GM21423 (cell line): ENCODE measurements at regions not wholly inside any gene's neighbourhood (a gene's known extent, or its start where the extent isn't known, plus 50 kb on each side); places are given as distances from the start of the nearest gene placed in this dataset.

Experiments
- ATAC-seq: cut with Tn5 transposase; IDR thresholded peaks from one replicate; pipeline ENCODE4 v1.9.1; 2021; ENCODE audit warnings: mild to moderate bottlenecking, moderate library complexity; ENCODE audit not compliant: unreplicated experiment

DNA sequence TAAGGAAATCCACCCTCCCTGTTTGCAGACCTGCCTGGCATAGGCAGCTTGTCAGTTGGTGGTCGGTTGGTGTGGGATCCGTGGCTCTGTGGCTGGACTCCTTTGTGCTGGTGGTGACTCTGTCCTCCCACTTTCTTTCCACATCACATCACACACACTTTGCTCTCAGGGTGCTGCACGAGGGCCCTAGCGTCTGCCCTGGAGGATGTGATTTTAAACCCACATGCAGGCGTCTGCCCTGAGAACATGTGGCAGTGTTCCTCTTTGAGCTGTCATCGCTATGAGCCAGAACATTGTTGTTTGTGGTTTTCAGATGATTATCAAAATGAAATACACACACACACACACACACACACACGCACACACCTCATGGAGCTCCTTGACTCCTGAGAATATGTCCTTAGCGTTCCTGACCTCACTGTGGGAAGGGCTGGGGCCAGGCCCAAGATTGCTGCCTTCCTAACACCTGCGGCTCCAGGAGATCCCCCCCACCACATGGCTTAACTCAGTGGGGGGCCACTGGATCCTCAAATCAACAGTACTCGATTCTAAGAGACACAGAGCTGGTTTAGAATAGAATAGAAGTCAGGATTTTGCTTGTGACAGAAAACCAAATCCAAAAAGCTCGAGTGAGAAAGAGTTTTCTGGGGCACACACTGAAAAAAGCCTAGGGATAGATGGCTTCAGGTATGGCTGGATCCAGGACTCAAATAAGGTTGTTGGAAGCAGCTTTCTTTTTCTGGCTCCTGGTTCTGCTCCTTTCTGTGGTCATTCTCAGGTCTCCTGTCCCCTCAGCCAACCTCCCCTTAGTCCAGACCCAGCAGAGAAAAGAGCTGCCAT, 54.8 kb downstream of the RTP5 start:
- ATAC-seq = no peak

DNA sequence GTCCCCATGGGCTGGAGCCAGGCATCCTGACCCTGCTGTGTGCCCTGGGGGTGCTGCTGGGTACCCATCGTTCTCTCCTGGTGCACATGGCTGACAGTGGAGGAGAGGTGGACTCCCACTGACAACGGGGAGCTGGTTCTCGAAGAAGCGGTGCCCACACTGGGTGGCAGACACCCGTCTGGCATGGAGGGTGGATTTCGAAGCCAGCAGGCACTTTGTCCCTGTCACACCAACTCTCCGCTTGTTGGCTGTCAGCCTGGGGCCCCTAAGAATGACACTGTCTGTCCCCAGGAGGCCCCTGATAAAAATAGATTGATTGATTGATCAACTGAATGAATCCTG, 55.4 kb downstream of the RTP5 start:
- no peak for ATAC-seq

DNA sequence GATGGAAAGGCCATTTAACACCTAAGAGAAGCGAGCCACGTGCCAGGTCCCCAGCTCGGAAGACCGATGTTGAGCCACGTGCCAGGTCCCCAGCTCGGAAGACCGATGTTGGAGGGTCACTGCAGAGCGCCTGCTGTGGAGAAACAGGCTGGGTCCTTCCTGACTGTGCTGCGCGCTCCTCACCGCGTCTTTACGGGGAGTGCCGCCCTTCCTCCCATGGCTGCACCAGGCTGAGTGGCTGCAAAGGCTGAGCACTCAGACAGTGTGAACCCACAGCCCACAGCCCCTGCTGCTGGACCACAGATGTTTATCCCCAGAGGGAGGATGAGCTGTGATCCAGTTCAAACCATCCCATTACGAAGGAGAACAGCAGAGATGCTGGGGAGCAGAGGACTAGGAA, 55.7 kb downstream of the RTP5 start:
- no peak for ATAC-seq

DNA sequence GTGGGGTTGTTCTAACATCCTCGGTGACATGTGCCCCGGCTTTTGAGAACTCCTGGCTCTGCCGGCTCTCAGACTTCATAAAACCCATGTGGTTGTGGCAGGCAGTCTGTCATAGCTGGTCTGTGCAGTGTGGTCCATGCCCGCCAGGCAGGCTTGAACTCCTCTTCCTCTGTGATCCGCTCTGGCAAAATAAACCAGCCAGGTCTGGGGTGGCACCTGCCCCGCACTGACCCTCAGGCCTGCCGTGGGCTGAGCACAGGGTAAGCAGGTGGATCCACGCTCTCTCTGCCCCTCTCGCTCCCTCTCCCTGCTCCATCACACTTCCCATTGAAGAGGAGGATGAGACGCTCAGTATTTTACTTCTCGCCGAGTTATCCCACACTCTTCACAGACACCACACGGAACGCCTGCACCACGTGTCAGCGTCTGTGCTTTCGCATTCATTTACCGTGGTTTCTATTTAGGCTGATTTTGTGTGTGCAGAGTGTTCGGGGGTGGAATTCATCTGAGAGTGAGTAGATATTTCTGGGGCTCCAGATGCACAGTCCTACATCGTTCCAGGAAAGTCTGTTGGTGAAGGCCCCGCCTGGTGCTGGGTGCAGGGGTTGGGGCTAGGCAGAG, 56.4 kb downstream of the RTP5 start:
- ATAC-seq = no peak

DNA sequence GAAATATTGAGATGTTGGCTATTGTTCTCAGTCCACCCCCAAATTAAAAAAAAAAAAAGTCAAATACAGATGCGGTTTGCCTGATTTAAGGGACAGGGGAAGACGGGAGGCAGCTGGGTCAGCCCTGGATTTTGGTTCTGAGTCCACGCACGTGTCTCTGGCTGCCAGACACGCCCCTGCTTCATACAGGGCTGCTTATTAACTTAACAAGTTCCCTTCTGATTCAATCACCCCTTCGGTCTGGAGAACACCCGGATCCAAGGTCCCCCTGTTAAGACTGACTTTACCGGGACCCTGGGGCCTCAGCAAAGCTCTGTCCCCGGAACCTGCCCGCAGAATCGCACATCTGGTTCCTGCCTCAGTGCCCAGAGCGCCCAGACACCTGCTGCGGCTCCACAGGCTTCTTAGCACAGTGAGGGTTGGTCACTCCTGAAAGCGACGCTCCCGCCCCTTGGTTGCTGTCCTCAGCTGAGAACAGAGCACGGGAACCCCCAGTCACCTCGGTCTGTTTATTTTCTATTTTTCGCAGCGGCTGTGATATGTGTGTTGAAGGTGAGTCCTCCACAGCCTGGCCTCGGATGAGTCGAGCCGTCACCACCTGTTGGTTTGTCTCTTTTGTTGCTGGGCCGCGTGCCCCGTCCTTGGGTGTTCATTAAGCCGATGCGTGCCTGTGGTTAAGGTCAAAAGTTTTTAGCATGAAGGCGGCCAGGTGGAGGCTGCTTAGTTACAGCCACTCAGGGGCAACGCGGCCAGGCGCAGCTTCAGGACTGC, 57.2 kb downstream of the RTP5 start:
- no peak for ATAC-seq

DNA sequence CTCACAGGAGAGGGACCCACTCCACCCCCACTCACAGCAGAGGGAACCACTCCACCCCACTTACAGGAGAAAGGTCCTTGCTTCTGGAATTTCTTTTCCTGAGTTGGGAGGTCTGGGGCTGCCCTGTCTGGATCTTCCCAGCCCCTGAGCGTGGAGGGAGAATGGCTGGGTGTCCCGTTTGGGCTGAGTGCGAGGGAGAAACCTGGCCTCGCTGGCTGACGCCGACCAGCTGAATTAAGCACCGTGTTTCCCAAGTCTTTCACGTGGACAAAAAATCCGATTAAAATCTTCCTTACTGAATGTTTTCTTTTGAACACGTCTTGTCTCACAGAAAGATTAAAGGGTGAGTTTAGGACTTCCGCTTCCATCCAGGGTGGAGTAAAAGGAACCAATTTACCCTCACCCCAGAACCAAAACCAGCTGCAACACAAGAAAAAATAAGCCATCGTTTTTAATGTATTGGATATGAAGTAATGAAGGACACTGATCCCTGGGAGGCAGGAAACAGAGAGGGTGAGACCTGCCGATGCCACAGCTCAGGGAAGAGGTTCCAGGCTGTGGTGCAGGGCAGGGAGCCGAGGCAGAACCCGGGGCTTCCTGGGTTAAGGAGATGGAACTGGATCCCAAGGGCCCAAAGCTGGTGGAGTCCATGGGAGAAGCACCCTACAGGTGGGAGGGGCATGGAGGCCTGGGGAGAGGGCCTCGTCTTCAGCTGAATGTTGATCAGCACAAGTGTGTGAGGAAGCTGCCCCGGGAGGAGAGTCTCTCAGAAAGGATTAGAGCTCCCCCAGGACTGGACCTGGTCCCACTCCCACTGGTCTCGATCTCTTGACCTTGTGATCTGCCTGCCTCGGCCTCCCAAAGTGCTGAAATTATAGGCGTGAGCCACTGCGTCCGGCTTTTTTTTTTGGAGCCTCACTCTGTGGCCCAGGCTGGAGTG, 60.3 kb downstream of the RTP5 start:
- ATAC-seq = no peak

DNA sequence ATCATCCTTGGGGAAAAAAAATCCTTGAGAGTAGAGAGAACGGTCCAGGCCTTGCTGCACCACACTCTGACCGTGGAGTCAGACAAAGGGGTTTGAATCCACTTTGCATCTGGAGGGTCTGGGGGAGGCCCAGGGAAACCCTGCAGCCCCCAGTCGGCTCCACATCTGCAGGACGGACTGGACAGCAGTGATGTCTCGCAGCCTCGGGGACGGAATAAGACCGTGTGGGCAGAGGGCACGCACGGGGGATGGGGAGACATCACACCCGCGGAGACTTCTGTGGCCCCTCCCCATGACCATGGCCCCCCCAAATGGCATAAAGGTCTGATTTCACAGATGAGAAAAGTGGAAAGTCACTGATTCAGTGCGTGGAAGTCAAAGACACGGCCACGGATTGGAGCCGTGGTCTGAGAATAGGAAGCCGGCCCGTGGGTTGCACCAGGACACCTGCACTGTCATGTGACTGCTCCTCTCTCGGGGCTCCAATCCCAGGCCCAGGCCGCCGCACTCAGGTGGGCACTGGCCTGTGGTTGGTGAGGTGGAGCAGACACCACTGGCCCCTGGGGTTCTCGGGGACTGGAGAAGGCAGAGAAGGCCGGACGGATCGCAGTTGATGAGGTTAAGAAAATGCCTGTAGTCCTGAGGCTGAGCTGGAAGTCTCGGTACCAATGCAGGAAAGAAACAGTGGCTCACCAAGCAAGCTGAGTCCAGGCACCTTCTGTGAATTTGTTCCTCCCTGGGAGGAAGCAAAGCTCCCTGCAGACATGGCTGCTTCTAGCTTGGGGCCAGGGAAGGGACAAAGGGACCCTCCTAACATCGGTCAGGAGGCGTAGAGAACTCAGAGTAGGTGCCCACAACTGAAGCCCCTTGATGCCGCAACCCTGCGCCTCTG, 61.8 kb downstream of the RTP5 start:
- no peak for ATAC-seq

DNA sequence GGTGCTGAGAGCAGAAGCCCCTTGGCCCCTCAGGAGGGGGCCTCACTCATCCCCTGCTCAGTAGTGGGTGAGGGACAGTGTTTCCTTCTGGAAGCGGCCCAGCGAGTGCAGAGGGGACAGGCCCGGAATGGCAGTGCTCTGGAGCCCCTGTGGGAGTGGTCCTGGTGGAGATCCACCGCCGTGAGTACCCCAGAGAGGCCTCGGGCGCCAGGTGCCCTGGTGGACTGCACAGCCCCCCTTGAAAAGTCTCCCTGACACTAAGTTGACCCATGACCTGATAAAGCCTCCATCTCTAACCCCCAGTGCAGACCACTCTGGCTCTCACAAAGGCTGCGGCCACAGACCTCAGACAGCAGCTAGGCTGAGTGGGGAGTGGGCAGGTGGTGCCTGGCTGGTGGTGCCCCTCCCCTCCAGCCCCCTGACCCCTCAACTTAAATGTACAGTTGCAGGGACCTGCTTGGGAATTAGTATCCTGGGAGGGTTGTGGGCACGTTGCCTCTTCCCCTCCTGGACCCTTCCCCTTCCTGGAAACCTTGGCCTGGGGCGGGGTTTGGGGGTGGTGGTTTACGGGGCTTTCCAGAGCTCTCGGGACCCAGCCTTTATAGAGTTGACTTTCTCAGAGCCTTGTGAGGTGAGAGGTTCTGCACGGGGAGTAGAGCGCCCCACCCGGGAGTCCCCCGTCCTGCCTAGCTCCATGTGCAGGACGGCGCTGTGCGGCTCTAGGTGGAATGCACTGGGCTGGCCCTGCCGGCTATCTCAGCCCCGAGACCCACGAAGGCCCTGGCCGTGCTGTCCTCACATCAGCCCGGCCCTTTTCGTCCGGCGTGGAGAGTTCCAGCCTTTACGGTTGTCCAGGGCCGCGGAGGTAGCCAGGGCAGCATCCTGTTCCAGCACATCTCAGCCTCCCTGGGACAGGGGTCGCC, 62.7 kb downstream of the RTP5 start:
- no peak for ATAC-seq

DNA sequence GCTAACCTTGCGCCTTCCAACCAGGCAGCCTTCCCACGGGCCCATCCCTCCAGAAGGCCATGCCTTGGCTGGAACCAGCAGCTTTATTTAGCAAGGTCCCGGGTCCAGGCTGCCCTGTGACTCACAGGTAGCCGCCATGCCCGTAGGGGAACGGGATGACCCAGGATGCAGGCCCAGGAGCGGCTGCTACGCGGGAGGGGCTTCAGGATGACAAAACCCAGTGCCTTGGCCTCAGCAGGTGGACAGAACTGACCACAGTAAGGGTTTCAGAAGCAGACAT, 63.3 kb downstream of the RTP5 start:
- ATAC-seq = no peak

DNA sequence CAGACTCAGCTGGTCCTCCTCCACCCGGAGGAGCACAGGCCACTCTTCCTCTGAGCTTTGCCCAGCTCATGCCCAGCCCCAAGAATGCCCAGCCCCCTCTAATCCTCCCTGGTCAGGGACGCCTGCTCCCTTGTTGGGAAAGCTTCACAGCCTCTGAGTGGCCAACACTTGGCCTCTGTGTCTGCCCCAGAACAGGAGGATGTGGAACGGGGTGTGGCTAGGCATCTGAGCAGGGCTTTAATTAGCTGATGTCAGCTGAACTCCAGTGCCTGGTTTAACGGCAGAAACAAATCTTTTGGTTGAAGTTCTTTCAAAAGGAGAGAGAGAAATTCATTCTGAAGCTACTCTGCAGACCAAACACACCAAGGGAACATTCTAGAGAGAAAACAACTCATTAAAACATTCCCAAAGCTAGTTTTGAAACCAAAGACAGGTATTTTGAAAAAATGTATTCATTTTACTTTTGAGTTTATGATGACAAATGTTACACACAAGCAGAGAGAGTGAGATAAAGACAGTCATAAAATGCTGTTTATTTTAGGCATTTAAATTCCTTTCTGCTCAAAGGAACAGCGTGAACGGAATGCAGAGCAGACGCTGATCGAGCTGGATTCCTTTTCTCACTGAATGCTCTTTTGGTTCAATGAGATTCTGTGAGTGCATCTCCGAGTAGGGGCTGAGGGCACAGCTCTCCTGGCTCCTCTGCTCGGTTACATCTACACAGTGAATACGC, 63.8 kb downstream of the RTP5 start:
- ATAC-seq = no peak

DNA sequence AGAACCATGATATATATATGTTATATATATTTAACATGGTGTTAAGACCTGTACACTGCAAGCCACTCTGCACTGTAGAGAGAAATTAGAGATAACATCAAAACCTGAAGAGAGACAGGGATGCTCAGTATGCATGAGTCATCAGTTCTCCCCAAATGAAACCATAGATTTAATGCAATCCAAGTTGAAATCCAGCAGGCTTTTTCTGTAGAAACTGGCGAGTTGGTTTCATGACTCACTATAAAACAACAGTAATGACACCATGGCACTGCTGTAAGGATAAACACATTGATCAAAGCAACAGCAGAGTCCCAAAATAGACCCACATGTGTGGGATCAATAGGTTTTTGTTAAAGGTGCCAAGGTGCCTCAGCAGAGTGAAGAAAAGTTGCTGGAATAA, 65.8 kb downstream of the RTP5 start:
- no peak for ATAC-seq

DNA sequence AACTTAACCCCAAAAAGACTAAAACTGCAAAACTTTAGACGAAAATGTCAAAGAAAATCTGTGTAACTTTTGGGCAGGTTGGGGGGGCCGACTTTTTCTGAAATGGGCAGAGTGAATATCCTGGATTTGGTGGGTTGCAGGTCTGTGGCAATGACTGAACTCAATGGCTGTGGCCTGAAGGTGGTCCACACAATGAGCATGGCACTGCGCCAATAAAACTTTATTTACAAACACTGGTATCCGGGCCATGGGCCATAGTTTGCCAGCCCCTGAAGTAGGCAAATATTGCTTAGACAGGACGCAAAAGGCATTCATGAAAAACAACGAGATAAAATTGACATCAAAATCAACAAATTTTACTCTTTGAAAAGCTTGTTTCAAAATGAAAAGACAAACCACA, 66.2 kb downstream of the RTP5 start:
- no peak for ATAC-seq

DNA sequence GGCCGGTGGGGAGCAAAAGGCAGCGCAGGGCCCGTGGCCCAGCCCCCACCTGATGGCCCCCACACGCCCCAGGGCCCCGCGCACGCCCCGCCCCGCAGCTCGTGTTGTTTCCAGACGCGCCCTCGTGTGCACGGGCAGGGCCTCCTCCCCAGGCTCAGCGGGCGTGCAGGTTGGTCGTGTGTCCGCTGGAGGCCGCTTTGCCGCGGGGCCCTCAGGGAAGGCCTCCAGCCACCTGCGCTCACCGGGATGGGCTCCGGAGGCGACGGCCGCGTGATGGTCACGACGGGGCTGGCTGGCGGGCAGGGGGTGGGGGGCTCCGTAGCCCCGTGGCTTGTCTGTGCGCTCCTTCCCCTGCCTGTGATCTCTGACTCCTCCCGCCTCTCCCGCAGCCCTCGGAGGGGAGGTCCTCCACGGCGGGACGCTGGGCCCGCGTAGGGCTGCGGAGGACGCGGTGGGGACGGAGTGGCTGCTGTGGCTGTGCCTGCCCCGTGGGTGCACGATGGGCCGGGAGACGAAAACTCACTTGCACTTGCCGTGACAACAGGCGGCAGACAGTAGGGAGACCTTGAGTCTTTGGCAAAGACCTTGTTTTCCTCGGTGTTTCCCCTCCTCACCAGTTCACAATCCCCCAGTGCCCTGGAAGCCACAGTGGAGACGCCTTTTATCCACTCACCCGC, 67.1 kb downstream of the RTP5 start:
- no peak for ATAC-seq

DNA sequence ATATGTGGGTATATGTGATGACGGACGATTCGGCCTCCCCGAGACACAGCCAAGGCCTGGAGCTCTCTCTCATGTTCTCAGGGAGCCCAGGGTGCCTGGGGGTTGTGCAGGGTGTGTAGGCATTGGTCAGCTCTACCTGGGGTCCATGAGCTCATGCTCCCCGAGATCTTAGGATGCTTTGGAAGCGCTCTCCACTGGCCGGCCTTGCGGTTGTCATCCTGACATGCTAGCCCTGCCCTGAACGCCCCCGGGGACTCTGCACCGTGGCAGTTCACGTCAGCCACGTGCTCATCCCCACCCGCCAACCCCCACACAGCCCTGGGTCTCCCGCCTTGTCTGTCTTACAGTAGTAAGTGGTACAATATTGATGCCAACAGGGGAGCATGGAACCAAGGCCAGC, 67.8 kb downstream of the RTP5 start:
- ATAC-seq = no peak

DNA sequence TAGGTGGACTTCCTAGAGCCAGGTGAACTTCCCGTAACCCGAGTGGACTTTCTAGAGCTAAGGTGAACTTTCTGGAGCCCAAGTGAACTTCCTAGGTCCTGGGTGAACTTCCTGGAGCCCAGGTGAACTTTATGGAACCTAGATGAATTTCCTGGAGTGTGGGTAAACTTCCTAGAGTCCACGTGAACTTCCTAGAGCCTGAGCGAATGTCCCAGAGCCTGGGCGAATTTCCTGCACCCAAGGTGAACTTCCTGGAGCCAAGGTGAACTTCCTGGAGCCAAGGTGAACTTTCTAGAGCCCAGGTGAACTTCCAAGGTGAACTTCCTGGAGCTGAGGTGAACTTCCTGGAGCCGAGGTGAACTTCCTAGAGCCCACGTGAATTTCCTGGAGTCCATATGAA, 70.0 kb downstream of the RTP5 start:
- no peak for ATAC-seq

DNA sequence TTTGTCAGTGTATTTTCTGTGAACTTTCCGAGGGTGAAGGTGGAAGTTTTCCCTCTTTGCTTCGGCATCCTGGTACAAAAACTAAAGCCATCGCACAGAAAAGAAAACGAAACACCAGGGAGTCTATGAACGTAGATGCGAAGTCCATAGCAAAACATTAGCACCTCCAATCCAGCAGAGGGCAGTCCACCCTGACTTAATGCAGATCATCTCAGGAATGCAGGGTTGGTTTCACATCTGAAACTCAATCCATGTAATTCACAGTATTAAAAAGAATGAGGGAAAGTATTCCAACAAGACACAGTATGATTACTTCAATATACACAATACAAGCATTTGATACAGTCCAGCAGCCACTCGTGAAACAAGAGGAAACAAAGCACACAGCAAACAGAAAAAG, 70.8 kb downstream of the RTP5 start:
- no peak for ATAC-seq

DNA sequence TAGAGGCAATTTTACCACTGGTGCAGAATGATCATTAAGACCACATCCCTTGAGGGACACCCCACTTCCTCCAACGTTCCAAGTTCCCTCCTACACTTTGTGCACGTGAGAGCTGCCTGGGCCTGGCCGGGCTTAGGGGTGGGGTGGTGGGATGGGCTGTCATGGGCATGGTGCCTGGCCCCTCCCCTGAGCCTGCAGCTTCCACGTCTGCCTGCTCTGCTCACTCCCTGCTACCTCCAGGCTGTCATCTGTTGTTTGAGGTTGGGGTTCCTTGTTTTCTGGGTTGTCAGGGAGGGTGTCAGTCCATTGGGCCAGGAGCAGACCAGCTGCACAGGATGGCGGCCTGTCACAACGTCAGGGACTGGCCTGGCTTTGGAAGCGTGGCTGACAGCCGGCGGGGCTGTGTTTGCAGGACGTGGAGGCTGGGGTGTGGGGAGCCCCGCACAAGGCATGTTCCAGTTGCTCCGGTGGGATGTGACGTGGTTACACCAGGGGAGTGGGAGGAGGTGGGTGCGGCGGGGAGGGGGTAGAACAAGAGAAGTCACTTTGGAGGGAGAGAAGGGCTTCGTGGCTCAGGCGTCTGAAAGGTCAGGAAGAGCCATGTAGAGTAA, 72.3 kb downstream of the RTP5 start:
- ATAC-seq = no peak
